ENCODE measurements at regions not wholly inside any gene's neighbourhood (a gene's known extent, or its start where the extent isn't known, plus 50 kb on each side); places are given as distances from the start of the nearest gene placed in this dataset.
"Not testable (repeated sequence)": the region's sequence is repeated elsewhere in the genome, so short reads cannot be mapped to it uniquely, and the experiment has no call there.

DNA sequence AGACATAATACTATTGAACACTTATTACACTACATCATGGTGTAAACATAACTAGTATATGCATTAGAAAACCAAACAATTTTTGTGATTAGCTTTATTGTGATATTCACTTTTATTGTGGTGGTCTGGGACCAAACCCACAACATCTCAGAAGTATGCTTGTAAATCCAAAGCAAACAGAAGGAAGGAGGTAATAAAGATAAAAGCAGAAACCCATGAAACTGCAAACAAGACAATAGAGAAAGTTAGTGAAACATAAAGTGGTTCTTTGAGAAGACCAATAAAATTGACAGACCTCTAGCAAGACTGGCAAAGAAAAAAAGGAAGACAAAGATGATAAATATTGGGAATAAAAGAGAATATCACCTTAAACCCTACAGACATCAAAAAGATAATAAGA, 268.3 kb downstream of the RPAP3 start:
- no peaks in the 10 kb centered on the region for H3K79me2 ChIP-seq
- no peaks in the 10 kb centered on the region for H3K36me3 ChIP-seq (replicated peaks; ENCODE audit: insufficient read depth, low read depth)
- H3K4me3 ChIP-seq, result no peak overlapping the region
- H3K27me3 ChIP-seq, result no peaks in the 10 kb centered on the region
- no peak overlapping the region for H3K27ac ChIP-seq
- H2AFZ ChIP-seq, result no peak overlapping the region
- TF ChIP-seq EZH2phosphoT487 (IDR thresholded peaks at IDR 0.05; ENCODE audit: low read depth, severe bottlenecking, unreplicated experiment), result no peak
- TF ChIP-seq EZH2 (IDR thresholded peaks at IDR 0.05; ENCODE audit: borderline replicate concordance), result no peak
- TF ChIP-seq, protein P1, sequence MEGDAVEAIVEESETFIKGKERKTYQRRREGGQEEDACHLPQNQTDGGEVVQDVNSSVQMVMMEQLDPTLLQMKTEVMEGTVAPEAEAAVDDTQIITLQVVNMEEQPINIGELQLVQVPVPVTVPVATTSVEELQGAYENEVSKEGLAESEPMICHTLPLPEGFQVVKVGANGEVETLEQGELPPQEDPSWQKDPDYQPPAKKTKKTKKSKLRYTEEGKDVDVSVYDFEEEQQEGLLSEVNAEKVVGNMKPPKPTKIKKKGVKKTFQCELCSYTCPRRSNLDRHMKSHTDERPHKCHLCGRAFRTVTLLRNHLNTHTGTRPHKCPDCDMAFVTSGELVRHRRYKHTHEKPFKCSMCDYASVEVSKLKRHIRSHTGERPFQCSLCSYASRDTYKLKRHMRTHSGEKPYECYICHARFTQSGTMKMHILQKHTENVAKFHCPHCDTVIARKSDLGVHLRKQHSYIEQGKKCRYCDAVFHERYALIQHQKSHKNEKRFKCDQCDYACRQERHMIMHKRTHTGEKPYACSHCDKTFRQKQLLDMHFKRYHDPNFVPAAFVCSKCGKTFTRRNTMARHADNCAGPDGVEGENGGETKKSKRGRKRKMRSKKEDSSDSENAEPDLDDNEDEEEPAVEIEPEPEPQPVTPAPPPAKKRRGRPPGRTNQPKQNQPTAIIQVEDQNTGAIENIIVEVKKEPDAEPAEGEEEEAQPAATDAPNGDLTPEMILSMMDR (IDR thresholded peaks at IDR 0.05; ENCODE audit: poor library complexity), result no peak
- no peak for DNase-seq (ENCODE audit: low spot score)
- no peaks in the 10 kb centered on the region for H3K9me3 ChIP-seq (ENCODE audit: low read depth)
- no peaks in the 10 kb centered on the region for H3K9me2 ChIP-seq (replicated peaks; ENCODE audit: insufficient read depth)
- H3K4me1 ChIP-seq (ENCODE audit: insufficient read depth), result no peaks in the 10 kb centered on the region
- no peaks in the 10 kb centered on the region for H4K20me1 ChIP-seq (ENCODE audit: insufficient read depth, poor library complexity, severe bottlenecking)
- H3K4me2 ChIP-seq, result no peak overlapping the region

DNA sequence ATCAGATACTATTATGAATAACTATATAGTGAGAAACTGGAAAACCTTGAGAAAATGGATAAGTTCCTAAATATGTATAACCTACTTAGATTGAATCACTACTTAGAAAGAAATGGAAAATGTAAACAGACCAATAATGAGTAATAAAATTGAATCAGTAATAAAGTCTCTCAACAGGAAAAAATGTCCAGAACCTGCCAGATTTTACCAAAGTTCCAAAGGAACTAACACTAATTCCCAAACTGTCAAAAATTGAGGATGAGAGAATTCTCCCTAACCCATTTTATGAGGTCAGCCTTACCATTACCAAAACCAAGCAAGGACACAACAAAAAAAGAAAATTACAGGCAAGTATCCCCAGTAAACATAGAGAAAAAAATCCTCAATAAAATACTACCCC, 272.0 kb downstream of the RPAP3 start:
- TF ChIP-seq EZH2 (IDR thresholded peaks at IDR 0.05; ENCODE audit: borderline replicate concordance), result no peak
- TF ChIP-seq, protein P1 (IDR thresholded peaks at IDR 0.05; ENCODE audit: poor library complexity), result no peak
- H3K9me2 ChIP-seq (replicated peaks; ENCODE audit: insufficient read depth), result no peaks in the 10 kb centered on the region
- no peak overlapping the region for H2AFZ ChIP-seq
- no peak overlapping the region for H3K27ac ChIP-seq
- H3K4me3 ChIP-seq, result no peak overlapping the region
- H3K36me3 ChIP-seq (replicated peaks; ENCODE audit: insufficient read depth, low read depth), result no peaks in the 10 kb centered on the region
- no peaks in the 10 kb centered on the region for H3K27me3 ChIP-seq
- no peaks in the 10 kb centered on the region for H3K4me1 ChIP-seq (ENCODE audit: insufficient read depth)
- no peaks in the 10 kb centered on the region for H4K20me1 ChIP-seq (ENCODE audit: insufficient read depth, poor library complexity, severe bottlenecking)
- no peaks in the 10 kb centered on the region for H3K79me2 ChIP-seq
- no peaks in the 10 kb centered on the region for H3K9me3 ChIP-seq (ENCODE audit: low read depth)
- no peak for DNase-seq (ENCODE audit: low spot score)
- no peak overlapping the region for H3K4me2 ChIP-seq

DNA sequence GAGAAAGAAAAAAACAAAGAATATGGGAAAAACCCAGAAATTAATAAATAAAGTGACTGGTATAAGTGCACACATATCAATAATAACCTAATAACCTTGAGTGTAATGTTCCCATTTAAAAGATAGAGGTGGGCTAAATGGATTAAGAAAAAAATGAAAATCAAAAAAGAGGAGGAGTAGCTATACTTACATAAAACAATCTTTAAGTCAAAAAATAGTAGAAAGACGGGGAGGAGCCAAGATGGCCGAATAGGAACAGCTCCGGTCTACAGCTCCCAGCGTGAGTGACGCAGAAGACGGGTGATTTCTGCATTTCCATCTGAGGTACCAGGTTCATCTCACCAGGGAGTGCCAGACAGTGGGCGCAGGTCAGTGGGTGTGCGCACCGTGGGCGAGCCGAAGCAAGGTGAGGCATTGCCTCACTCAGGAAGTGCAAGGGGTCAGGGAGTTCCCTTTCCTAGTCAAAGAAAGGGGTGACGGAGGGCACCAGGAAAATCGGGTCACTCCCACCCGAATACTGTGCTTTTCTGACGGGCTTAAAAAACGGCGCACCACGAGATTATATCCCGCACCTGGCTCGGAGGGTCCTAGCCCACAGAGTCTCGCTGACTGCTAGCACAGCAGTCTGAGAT, 279.0 kb downstream of the RPAP3 start:
- H3K27ac ChIP-seq; H3K27me3 ChIP-seq; DNase-seq (ENCODE audit: low spot score); H3K9me3 ChIP-seq (ENCODE audit: low read depth); H3K4me1 ChIP-seq (ENCODE audit: insufficient read depth); H3K79me2 ChIP-seq; H3K4me2 ChIP-seq; H2AFZ ChIP-seq; H3K36me3 ChIP-seq (replicated peaks; ENCODE audit: insufficient read depth, low read depth); H4K20me1 ChIP-seq (ENCODE audit: insufficient read depth, poor library complexity, severe bottlenecking); H3K9me2 ChIP-seq (replicated peaks; ENCODE audit: insufficient read depth); H3K4me3 ChIP-seq: not testable (repeated sequence)
- 92% methylated on average over 21 of the region's 21 CpGs for WGBS (ENCODE audit: low lambda C conversion rate, missing lambda C conversion rate)

DNA sequence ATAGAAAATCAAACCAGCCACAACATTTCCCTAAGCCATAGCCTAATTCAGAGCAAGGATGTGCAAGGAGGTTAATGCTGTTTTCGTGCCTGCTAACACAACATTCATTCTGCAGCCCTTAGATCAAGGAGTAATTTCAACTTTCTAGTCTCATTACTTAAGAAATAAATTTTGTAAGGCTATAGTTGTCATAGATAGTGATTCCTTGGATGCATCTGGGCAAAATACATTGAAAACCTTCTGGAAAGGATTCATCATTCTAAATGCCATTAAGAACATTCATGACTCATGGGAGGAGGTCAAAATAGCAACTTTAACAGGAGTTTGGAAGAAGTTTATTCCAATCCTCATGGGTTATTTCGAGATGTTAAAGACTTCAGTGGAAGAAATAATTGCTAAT, 283.2 kb downstream of the RPAP3 start:
- Histone ChIP-seq H3K36me3 (replicated peaks; ENCODE audit: insufficient read depth, low read depth) (no peaks in the 10 kb centered on the region), H2AFZ (no peak overlapping the region), H3K4me1 (ENCODE audit: insufficient read depth) (no peaks in the 10 kb centered on the region), H3K9me3 (ENCODE audit: low read depth) (no peaks in the 10 kb centered on the region), H3K4me2 (no peak overlapping the region), H3K27me3 (no peaks in the 10 kb centered on the region), H3K27ac (no peak overlapping the region), H3K79me2 (no peaks in the 10 kb centered on the region), H3K9me2 (replicated peaks; ENCODE audit: insufficient read depth) (no peaks in the 10 kb centered on the region), H4K20me1 (ENCODE audit: insufficient read depth, poor library complexity, severe bottlenecking) (no peaks in the 10 kb centered on the region), H3K4me3 (no peak overlapping the region)
- no peak for DNase-seq (ENCODE audit: low spot score)
- WGBS (ENCODE audit: low lambda C conversion rate, missing lambda C conversion rate), result 85% methylated on average over 2 of the region's 2 CpGs
- TF ChIP-seq, protein P1 (IDR thresholded peaks at IDR 0.05; ENCODE audit: poor library complexity), result no peak
- no peak for TF ChIP-seq EZH2phosphoT487 (IDR thresholded peaks at IDR 0.05; ENCODE audit: low read depth, severe bottlenecking, unreplicated experiment)
- TF ChIP-seq EZH2 (IDR thresholded peaks at IDR 0.05; ENCODE audit: borderline replicate concordance), result no peak
